Fibroblast of lung (primary cell): ENCODE measurements at regions not wholly inside any gene's neighbourhood (a gene's known extent, or its start where the extent isn't known, plus 50 kb on each side); places are given as distances from the start of the nearest gene placed in this dataset.
"Not testable (repeated sequence)": the region's sequence is repeated elsewhere in the genome, so short reads cannot be mapped to it uniquely, and the experiment has no call there.

Experiments used
- DNase-seq, 2 donors: peaks; one replicate each; pipeline versions ENCODE4 v3.0.0 to v3.0.0-alpha.2; 2010; ENCODE audit warnings: low read depth in 2 of 2
- H2AFZ ChIP-seq: 2 replicates; pipeline ENCODE4 v1.5.1; 2012; ENCODE audit warnings: low read length, control low read depth, inconsistent platforms
- H3K27ac ChIP-seq: 2 replicates; pipeline ENCODE4 v1.5.1; 2011; ENCODE audit warnings: low read length, control low read depth; ENCODE audit not compliant: insufficient read depth
- H3K27me3 ChIP-seq: 2 replicates; pipeline ENCODE4 v1.5.1; 2011; ENCODE audit warnings: mild to moderate bottlenecking, low read length; ENCODE audit not compliant: control insufficient read depth, insufficient read depth
- H3K36me3 ChIP-seq: 2 replicates; pipeline ENCODE4 v1.5.1; 2011; ENCODE audit warnings: low read length; ENCODE audit not compliant: control insufficient read depth, insufficient read depth
- H3K4me1 ChIP-seq: 2 replicates; pipeline ENCODE4 v1.5.1; 2011; ENCODE audit warnings: low read length; ENCODE audit not compliant: control insufficient read depth, insufficient read depth; ENCODE audit errors: extremely low read depth
- H3K4me2 ChIP-seq: 2 replicates; pipeline ENCODE4 v1.5.1; 2011; ENCODE audit warnings: low read length, control low read depth; ENCODE audit not compliant: insufficient read depth; ENCODE audit errors: extremely low read depth
- H3K4me3 ChIP-seq, 4 experiments: fragments of 200-600 bp in 1 of 4; sonication (generic) in 1 of 4; replicated peaks in 1 of 4; 2 replicates each; pipeline ENCODE4 v1.5.1; 2011 to 2016; ENCODE audit warnings: low read length in 4 of 4, low read depth in 3 of 4, mild to moderate bottlenecking in 3 of 4, control low read depth in 2 of 4, inconsistent platforms in 1 of 4, mixed read lengths in 1 of 4; ENCODE audit not compliant: insufficient read depth in 1 of 4; ENCODE audit errors: control extremely low read depth in 1 of 4
- H3K79me2 ChIP-seq: 2 replicates; pipeline ENCODE4 v1.5.1; 2012; ENCODE audit warnings: mild to moderate bottlenecking, low read length, inconsistent platforms; ENCODE audit not compliant: control insufficient read depth, insufficient read depth
- H3K9ac ChIP-seq: 2 replicates; pipeline ENCODE4 v1.5.1; 2011; ENCODE audit warnings: mild to moderate bottlenecking, low read length, control low read depth; ENCODE audit not compliant: insufficient read depth
- H3K9me3 ChIP-seq: 2 replicates; pipeline ENCODE4 v1.5.1; 2012; ENCODE audit warnings: low read depth, low read length; ENCODE audit not compliant: control insufficient read depth, insufficient read depth
- H4K20me1 ChIP-seq: 2 replicates; pipeline ENCODE4 v1.5.1; 2011; ENCODE audit warnings: low read length; ENCODE audit not compliant: control insufficient read depth, insufficient read depth; ENCODE audit errors: extremely low read depth
- EZH2 ChIP-seq: IDR thresholded peaks from 2 replicates; pipeline ENCODE4 v1.5.1; 2012; ENCODE audit warnings: low read length, control low read depth, mild to moderate bottlenecking; ENCODE audit errors: missing control alignments
- TF ChIP-seq, protein P1 (sequence below), 2 donors: IDR thresholded peaks in 1 of 2; conservative IDR thresholded peaks in 1 of 2; 1 replicate in 1 of 2; 2 replicates in 1 of 2; pipeline ENCODE4 v1.5.1; 2011 to 2012; ENCODE audit warnings: low read length in 2 of 2, control low read depth in 1 of 2, inconsistent platforms in 1 of 2, low read depth in 1 of 2, mild to moderate bottlenecking in 1 of 2

DNA sequence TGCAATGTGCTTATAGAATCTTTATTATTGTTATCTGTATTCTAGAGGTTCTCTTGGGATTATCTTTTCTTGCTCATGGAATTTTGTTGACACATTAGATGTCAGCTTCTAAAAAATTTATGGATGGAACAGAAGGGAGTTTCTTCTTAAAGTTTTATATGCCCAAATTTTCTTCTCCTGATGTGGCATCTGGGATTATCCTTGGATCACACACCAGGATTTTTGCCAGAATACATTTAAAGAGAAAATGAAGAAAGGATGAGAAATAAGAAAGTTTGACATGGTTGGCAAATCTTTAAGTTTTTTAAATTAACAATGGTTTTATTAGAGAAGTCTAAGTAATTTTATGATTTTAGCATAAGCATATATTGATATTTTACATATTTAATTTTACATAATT lies 706.7 kb upstream of the TMEFF2 start:
- no peaks in the 10 kb centered on the region for H3K79me2 ChIP-seq
- no peak overlapping the region for H2AFZ ChIP-seq
- H3K27me3 ChIP-seq = no peaks in the 10 kb centered on the region
- TF ChIP-seq EZH2 = no peak
- TF ChIP-seq, protein P1, sequence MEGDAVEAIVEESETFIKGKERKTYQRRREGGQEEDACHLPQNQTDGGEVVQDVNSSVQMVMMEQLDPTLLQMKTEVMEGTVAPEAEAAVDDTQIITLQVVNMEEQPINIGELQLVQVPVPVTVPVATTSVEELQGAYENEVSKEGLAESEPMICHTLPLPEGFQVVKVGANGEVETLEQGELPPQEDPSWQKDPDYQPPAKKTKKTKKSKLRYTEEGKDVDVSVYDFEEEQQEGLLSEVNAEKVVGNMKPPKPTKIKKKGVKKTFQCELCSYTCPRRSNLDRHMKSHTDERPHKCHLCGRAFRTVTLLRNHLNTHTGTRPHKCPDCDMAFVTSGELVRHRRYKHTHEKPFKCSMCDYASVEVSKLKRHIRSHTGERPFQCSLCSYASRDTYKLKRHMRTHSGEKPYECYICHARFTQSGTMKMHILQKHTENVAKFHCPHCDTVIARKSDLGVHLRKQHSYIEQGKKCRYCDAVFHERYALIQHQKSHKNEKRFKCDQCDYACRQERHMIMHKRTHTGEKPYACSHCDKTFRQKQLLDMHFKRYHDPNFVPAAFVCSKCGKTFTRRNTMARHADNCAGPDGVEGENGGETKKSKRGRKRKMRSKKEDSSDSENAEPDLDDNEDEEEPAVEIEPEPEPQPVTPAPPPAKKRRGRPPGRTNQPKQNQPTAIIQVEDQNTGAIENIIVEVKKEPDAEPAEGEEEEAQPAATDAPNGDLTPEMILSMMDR (conservative IDR thresholded peaks at IDR 0.05 in 1 of 2, IDR thresholded peaks at IDR 0.05 in 1 of 2; ENCODE audit: low read depth in 1 of 2, low read length in 2 of 2) = no peak
- H3K4me2 ChIP-seq = no peak overlapping the region
- H3K36me3 ChIP-seq = no peaks in the 10 kb centered on the region
- H3K9ac ChIP-seq = no peak overlapping the region
- DNase-seq = no peak
- no peaks in the 10 kb centered on the region for H3K9me3 ChIP-seq
- no peak overlapping the region for H3K27ac ChIP-seq
- no peaks in the 10 kb centered on the region for H3K4me1 ChIP-seq
- no peak overlapping the region for H3K4me3 ChIP-seq
- no peaks in the 10 kb centered on the region for H4K20me1 ChIP-seq

- TF ChIP-seq, protein P1 (conservative IDR thresholded peaks at IDR 0.05 in 1 of 2, IDR thresholded peaks at IDR 0.05 in 1 of 2; ENCODE audit: low read depth in 1 of 2, low read length in 2 of 2) = no peak
- no peak for TF ChIP-seq EZH2
Observed at GRCh38 chr2:192899466-192899865, 704.7 kb upstream of the TMEFF2 start.

GRCh38 chr2:192893976-192894375 lies 699.2 kb upstream of the TMEFF2 start:
- not testable (repeated sequence) for H3K27ac ChIP-seq, H3K4me2 ChIP-seq, H3K9ac ChIP-seq, H2AFZ ChIP-seq, H3K27me3 ChIP-seq, DNase-seq, H4K20me1 ChIP-seq, H3K36me3 ChIP-seq, H3K9me3 ChIP-seq, H3K4me3 ChIP-seq, H3K79me2 ChIP-seq, H3K4me1 ChIP-seq

More at GRCh38 chr2:192899466-192899865, 704.7 kb upstream of the TMEFF2 start:
- no peak for DNase-seq
- H3K9ac ChIP-seq = no peak overlapping the region
- H3K9me3 ChIP-seq = no peaks in the 10 kb centered on the region
- H3K4me1 ChIP-seq = no peaks in the 10 kb centered on the region
- H4K20me1 ChIP-seq = no peaks in the 10 kb centered on the region
- H3K27ac ChIP-seq = no peak overlapping the region
- H3K4me2 ChIP-seq = no peak overlapping the region
- H3K36me3 ChIP-seq = no peaks in the 10 kb centered on the region
- H3K4me3 ChIP-seq = no peak overlapping the region
- no peak overlapping the region for H2AFZ ChIP-seq
- no peaks in the 10 kb centered on the region for H3K79me2 ChIP-seq
- H3K27me3 ChIP-seq = no peaks in the 10 kb centered on the region
